ENCODE measurements at regions not wholly inside any gene's neighbourhood (a gene's known extent, or its start where the extent isn't known, plus 50 kb on each side); places are given as distances from the start of the nearest gene placed in this dataset.

DNA sequence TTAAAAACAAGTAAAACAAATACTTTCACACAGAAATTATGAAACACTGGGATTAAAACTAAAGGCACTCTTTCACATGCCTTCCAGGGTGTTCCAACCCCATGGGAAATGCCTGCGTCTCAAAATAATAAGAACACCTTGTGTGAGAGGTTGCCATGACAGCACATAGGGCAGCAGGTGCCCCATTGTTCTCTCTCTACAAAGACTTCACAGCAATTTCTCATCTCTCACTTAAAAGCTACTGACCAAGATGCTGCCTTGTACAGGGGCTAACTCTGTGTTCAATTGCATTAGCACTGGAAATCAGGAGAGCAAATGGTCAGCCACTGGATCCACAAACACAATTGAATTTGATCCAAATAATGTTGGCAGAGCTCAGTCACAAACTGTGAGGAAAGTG, 102.5 kb upstream of the GALNTL6 start:
- Histone ChIP-seq H3K9me3 (ENCODE audit: control insufficient read depth, low read length) (peaks cover 3% of the 10 kb centered on the region), H3K4me3 (ENCODE audit: low read length) (no peak overlapping the region), H3K27me3 (ENCODE audit: control insufficient read depth, insufficient read depth, low read length, poor library complexity, severe bottlenecking) (no peaks in the 10 kb centered on the region), H3K36me3 (ENCODE audit: control insufficient read depth, insufficient read depth, low read length) (no peaks in the 10 kb centered on the region), H3K9ac (ENCODE audit: extremely low read depth, low read length, poor library complexity, severe bottlenecking) (no peak overlapping the region), H3K27ac (ENCODE audit: low read depth, low read length) (peak overlapping the region; percentile 57), H3K4me1 (ENCODE audit: control insufficient read depth, insufficient read depth, low read length) (no peaks in the 10 kb centered on the region)
- Mint-ChIP-seq H3K4me3 (no peak overlapping the region), H3K9me3 (no peaks in the 10 kb centered on the region), H3K4me1 (no peaks in the 10 kb centered on the region), H3K27me3 (ENCODE audit: insufficient read depth) (peaks cover 2% of the 10 kb centered on the region), H3K36me3 (ENCODE audit: low read depth) (no peaks in the 10 kb centered on the region), H3K27ac (no peak overlapping the region)
- DNase-seq, result no peak
- TF ChIP-seq, protein P1, sequence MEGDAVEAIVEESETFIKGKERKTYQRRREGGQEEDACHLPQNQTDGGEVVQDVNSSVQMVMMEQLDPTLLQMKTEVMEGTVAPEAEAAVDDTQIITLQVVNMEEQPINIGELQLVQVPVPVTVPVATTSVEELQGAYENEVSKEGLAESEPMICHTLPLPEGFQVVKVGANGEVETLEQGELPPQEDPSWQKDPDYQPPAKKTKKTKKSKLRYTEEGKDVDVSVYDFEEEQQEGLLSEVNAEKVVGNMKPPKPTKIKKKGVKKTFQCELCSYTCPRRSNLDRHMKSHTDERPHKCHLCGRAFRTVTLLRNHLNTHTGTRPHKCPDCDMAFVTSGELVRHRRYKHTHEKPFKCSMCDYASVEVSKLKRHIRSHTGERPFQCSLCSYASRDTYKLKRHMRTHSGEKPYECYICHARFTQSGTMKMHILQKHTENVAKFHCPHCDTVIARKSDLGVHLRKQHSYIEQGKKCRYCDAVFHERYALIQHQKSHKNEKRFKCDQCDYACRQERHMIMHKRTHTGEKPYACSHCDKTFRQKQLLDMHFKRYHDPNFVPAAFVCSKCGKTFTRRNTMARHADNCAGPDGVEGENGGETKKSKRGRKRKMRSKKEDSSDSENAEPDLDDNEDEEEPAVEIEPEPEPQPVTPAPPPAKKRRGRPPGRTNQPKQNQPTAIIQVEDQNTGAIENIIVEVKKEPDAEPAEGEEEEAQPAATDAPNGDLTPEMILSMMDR (conservative IDR thresholded peaks at IDR 0.05), result no peak
- 67 to 85% methylated on average over 1 of the region's 1 CpG for WGBS, 2 experiments (ENCODE audit: insufficient coverage in 1 of 2, insufficient read length in 1 of 2)

DNA sequence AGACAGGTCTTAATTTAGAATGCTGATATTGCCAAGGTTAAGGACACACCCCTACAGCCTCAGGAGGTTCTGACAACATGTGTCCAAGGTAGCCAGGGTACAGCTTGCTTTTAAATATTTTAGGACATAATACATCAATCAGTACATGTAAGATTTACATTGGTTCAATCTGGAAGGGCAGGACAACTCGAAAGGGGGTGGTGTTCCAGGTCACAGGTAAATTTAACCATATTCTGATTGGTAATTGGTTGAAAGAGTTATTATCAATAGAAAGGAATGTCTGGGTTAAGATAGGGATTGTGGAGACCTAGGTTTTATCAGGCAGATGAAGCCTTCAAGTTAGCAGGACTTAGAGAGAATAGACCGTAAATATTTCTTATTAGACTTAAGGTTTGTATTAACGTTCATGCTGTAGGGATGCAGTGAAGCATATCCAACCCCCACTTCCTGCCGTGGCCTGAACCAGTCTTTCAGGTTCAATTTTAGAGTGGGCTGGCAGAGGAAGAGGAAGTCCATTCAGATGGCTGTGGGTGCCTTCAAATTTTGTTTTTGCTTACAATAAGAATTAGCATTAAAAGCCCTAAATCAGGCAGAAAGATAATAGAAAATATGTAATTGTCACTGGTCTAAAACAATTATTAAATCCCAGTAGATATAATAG, 136.5 kb upstream of the GALNTL6 start:
- TF ChIP-seq, protein P1 (conservative IDR thresholded peaks at IDR 0.05), result no peak

DNA sequence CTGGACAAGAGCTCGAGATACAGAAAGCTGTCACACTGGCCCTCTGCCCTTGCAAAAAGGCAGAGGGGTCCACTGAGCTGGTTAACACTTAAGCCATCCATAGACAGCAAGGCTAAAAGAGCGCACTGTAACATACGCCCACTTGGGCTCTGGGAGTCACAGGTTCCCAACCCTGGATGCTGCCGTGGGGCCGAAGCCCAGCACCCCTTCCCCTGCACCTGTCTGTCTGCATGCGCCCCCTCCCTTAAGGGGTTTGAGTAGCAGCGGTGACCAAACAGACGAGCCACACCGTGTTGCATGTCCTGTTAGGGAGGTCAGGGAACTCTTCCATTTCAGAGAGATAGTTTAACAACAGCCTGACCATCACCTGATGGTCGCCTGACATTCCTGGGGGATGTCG, 138.4 kb upstream of the GALNTL6 start:
- Mint-ChIP-seq H3K9me3 (no peaks in the 10 kb centered on the region), H3K4me3 (no peak overlapping the region), H3K27me3 (ENCODE audit: insufficient read depth) (no peaks in the 10 kb centered on the region), H3K27ac (no peak overlapping the region), H3K4me1 (no peaks in the 10 kb centered on the region), H3K36me3 (ENCODE audit: low read depth) (no peaks in the 10 kb centered on the region)
- TF ChIP-seq, protein P1 (conservative IDR thresholded peaks at IDR 0.05), result no peak
- H3K27ac ChIP-seq (ENCODE audit: low read depth, low read length), result no peak overlapping the region
- H3K4me1 ChIP-seq (ENCODE audit: control insufficient read depth, insufficient read depth, low read length), result no peaks in the 10 kb centered on the region
- 93 to 100% methylated on average over 5 to 11 of the region's 11 CpGs for WGBS, 2 experiments (ENCODE audit: insufficient coverage in 1 of 2, insufficient read length in 1 of 2)
- H3K36me3 ChIP-seq (ENCODE audit: control insufficient read depth, insufficient read depth, low read length), result no peaks in the 10 kb centered on the region
- no peak overlapping the region for H3K4me3 ChIP-seq (ENCODE audit: low read length)
- no peak overlapping the region for H3K9ac ChIP-seq (ENCODE audit: extremely low read depth, low read length, poor library complexity, severe bottlenecking)
- H3K9me3 ChIP-seq (ENCODE audit: control insufficient read depth, low read length), result no peaks in the 10 kb centered on the region
- DNase-seq, result no peak
- no peaks in the 10 kb centered on the region for H3K27me3 ChIP-seq (ENCODE audit: control insufficient read depth, insufficient read depth, low read length, poor library complexity, severe bottlenecking)

More for the DNA sequence above, 136.5 kb upstream of the GALNTL6 start:
- no peak overlapping the region for H3K4me3 Mint-ChIP-seq
- H3K9me3 Mint-ChIP-seq, result no peaks in the 10 kb centered on the region
- H3K27ac Mint-ChIP-seq, result no peak overlapping the region
- no peaks in the 10 kb centered on the region for H3K36me3 Mint-ChIP-seq (ENCODE audit: low read depth)
- H3K9ac ChIP-seq (ENCODE audit: extremely low read depth, low read length, poor library complexity, severe bottlenecking), result no peak overlapping the region
- H3K4me1 Mint-ChIP-seq, result no peaks in the 10 kb centered on the region
- H3K27ac ChIP-seq (ENCODE audit: low read depth, low read length), result no peak overlapping the region
- H3K36me3 ChIP-seq (ENCODE audit: control insufficient read depth, insufficient read depth, low read length), result no peaks in the 10 kb centered on the region
- no peaks in the 10 kb centered on the region for H3K27me3 ChIP-seq (ENCODE audit: control insufficient read depth, insufficient read depth, low read length, poor library complexity, severe bottlenecking)
- H3K9me3 ChIP-seq (ENCODE audit: control insufficient read depth, low read length), result peaks cover under 1% of the 10 kb centered on the region
- WGBS, 2 experiments (ENCODE audit: insufficient coverage in 1 of 2, insufficient read length in 1 of 2), result 92 to 95% methylated on average over 2 to 4 of the region's 4 CpGs
- no peaks in the 10 kb centered on the region for H3K4me1 ChIP-seq (ENCODE audit: control insufficient read depth, insufficient read depth, low read length)
- no peak for DNase-seq
- H3K27me3 Mint-ChIP-seq (ENCODE audit: insufficient read depth), result no peaks in the 10 kb centered on the region
- no peak overlapping the region for H3K4me3 ChIP-seq (ENCODE audit: low read length)
